ENCODE measurements at regions not wholly inside any gene's neighbourhood (a gene's known extent, or its start where the extent isn't known, plus 50 kb on each side); places are given as distances from the start of the nearest gene placed in this dataset.
"Not testable (repeated sequence)": the region's sequence is repeated elsewhere in the genome, so short reads cannot be mapped to it uniquely, and the experiment has no call there.

DNA sequence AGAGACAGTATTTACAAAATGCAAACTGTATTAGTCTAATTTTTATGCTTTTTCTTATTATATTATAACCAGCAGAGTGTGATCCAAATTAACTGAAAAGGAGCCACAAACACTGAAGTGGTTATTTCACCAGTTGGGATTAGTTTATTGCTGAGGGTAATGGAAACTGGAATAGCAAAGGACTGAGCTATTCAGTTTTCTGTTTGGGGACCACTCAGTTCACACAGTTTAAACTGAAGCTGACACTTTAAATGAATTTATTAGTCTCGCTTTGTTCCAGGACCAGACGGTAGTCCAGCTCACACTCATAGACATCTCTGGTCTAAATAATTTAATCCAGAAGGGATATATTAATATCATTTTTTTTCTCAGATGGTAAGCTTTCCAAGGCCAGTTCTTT, 410.7 kb downstream of the LTN1 start:
- no peak for TF ChIP-seq CTCF (IDR thresholded peaks at IDR 0.05; ENCODE audit: insufficient read depth, low read depth, low read length, missing control alignments)
- no peak overlapping the region for H3K4me3 ChIP-seq (ENCODE audit: low read length)
- no peak for DNase-seq (ENCODE audit: low read depth)

DNA sequence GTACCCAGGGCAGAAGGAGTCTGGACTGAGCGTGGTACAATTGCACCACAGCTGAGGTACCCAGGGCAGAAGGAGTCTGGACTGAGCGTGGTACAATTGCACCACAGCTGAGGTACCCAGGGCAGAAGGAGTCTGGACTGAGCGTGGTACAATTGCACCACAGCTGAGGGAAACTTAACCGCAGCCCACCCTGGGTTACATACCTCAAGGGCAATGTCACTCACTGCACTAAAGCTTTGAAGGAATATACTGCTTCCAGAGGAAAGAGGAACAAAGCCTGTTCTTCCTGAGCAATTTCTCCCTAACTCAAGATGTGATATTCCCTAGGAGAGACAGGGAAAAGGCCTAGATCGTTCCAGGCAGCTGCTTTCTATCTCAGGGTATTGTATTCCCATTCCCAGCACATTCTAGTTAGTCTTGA, 411.4 kb downstream of the LTN1 start:
- H3K4me3 ChIP-seq (ENCODE audit: low read length); DNase-seq (ENCODE audit: low read depth): not testable (repeated sequence)

DNA sequence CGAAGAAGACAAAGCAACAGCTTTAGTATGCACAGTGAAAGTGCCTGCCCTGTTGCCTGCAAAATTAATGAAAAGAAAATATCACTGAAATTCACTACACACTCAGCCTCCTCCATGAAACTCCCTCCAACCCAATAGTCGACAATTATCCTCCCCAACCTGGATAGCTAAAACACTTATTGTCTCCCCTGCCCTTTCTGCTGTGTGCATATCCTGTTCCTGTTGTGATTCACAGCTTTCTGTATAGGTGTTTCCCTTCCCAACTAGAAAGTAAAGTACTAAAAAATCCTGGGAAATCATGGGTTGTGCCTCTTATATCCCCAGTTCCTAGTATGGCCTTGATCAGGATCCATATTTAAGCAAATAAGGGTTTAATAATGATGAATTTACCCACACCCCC, 412.1 kb downstream of the LTN1 start:
- TF ChIP-seq CTCF (IDR thresholded peaks at IDR 0.05; ENCODE audit: insufficient read depth, low read depth, low read length, missing control alignments), result no peak

GRCh38 chr21:28579986-28580550, 412.6 kb downstream of the LTN1 start:
- no peak overlapping the region for H3K4me3 ChIP-seq (ENCODE audit: low read length)
- DNase-seq (ENCODE audit: low read depth), result no peak
- no peak for TF ChIP-seq CTCF (IDR thresholded peaks at IDR 0.05; ENCODE audit: insufficient read depth, low read depth, low read length, missing control alignments)

More for the DNA sequence above, 412.1 kb downstream of the LTN1 start:
- H3K4me3 ChIP-seq (ENCODE audit: low read length), result no peak overlapping the region
- no peak for DNase-seq (ENCODE audit: low read depth)

DNA sequence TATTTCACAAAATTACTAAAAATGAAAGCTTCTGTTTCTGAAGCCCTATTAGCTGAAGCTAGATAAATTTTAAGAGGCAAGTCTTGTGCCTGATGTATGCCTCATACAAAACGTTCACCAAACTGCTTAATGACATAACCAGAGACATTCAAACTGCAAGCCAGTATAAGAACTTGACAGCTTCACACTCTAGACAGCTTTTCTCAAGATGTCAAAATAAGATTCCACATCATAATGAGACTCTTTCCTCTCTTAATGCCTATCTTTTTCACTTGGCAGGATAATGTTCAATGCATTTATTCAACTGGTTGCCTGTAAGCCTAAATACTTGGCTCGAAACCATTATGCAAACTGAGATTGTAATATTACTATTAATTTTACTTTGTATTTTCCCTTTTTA, 424.0 kb downstream of the LTN1 start:
- no peak for DNase-seq (ENCODE audit: low read depth)
- no peak overlapping the region for H3K4me3 ChIP-seq (ENCODE audit: low read length)
- no peak for TF ChIP-seq CTCF (IDR thresholded peaks at IDR 0.05; ENCODE audit: insufficient read depth, low read depth, low read length, missing control alignments)

DNA sequence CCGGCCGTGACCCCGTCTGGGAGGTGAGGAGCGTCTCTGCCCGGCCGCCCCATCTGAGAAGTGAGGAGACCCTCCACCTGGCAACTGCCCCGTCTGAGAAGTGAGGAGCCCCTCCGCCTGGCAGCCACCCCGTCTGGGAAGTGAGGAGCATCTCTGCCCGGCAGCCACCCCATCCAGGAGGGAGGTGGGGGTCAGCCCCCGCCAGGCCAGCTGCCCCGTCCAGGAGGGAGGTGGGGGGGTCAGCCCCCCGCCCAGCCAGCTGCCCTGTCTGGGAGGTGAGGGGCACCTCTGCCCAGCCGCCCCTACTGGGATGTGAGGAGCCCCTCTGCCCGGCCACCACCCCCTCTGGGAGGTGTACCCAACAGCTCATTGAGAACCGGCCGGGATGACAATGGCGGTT, 428.7 kb downstream of the LTN1 start:
- DNase-seq (ENCODE audit: low read depth); H3K4me3 ChIP-seq (ENCODE audit: low read length): not testable (repeated sequence)

GRCh38 chr21:28561772-28562171, 430.9 kb downstream of the LTN1 start:
- no peak overlapping the region for H3K4me3 ChIP-seq (ENCODE audit: low read length)
- TF ChIP-seq CTCF (IDR thresholded peaks at IDR 0.05; ENCODE audit: insufficient read depth, low read depth, low read length, missing control alignments), result no peak
- DNase-seq (ENCODE audit: low read depth), result no peak

DNA sequence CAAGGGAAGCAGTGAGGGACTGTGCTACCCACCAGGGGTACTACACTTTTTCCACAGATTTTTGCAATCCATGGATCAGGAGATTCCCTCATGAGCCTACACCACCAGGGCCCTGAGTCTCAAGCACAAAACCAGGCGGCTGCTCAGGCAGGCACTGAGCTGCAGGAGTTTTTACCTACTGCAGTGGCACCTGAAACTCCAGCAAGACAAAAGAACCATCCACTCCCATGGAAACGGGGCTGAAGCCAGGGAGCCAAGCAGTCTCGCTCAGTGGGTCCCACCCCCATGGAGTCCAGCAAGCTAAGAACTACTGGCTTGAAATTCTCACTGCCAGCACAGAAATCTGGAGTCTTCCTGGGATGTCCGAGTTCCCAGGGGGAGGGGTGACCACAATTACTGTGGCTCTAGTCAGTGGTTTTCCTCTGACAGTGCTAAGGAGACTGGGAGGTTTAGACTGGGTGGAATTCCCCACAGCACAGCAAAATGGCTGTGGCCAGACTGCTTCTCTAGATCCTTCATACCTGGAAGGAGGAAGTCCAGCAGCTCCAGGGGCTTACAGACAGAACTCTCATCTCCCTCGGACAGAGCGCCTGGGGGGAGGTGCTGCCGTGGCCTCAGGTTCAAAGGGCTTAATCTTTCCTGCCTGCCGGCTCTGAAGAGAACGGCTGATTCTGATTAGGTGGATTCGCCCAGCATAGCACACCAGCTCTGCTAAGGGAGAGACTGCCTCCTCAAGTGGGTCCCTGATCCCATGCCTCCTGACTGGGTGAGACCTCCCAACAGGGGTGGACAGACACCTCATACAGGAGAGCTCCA, 437.8 kb downstream of the LTN1 start:
- no peak overlapping the region for H3K4me3 ChIP-seq (ENCODE audit: low read length)
- no peak for TF ChIP-seq CTCF (IDR thresholded peaks at IDR 0.05; ENCODE audit: insufficient read depth, low read depth, low read length, missing control alignments)
- no peak for DNase-seq (ENCODE audit: low read depth)
